ENCODE measurements at regions not wholly inside any gene's neighbourhood (a gene's known extent, or its start where the extent isn't known, plus 50 kb on each side); places are given as distances from the start of the nearest gene placed in this dataset.
"Not testable (repeated sequence)": the region's sequence is repeated elsewhere in the genome, so short reads cannot be mapped to it uniquely, and the experiment has no call there.

DNA sequence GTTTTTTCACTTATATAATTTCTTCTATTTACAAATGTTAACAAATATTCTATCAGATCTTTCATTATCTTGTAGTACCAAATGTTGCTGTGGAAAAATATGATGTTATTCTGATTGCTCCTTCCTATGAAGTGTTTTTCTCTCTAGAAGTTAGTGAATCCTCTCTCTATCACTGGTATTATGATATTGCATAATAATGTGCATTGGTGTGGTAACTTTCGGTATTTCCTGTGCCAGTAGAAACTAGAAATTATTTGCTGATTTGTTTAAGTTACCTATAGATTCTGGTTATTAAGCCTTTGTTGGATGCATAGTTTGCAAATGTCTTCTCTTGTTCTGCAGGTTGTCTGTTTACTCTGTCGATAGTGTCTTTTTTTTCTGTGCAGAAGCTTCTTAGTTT lies 342.5 kb downstream of the CENPW start:
- no peak for DNase-seq

- no peak for DNase-seq
Observed at GRCh38 chr6:126685182-126685581, 345.3 kb downstream of the CENPW start.

GRCh38 chr6:126696921-126697693 lies 357.2 kb downstream of the CENPW start:
- no peak for DNase-seq

DNA sequence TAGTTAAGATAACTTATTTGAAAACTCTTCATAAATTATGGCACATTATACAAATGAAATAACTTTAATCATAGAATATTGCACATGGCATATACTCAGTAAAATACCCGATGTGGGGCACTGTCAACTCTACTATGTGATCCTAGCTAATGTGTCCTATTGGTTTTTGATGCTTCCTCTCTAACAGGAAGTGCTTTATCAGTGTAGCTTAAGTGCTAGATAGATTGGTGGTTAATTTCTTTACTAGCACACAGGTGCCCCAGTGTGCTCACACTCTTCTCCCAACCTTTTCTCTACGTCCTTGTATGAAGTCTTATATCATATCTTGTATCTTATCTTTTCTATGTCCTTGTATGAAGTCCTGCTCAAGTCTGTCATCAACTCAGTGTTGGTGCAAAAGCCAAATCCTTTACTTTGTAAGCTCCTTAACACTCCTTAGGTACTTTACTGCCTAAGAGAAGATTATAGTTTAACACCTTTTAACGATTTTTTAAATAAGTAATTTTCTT lies 358.9 kb downstream of the CENPW start:
- DNase-seq: no peak

DNA sequence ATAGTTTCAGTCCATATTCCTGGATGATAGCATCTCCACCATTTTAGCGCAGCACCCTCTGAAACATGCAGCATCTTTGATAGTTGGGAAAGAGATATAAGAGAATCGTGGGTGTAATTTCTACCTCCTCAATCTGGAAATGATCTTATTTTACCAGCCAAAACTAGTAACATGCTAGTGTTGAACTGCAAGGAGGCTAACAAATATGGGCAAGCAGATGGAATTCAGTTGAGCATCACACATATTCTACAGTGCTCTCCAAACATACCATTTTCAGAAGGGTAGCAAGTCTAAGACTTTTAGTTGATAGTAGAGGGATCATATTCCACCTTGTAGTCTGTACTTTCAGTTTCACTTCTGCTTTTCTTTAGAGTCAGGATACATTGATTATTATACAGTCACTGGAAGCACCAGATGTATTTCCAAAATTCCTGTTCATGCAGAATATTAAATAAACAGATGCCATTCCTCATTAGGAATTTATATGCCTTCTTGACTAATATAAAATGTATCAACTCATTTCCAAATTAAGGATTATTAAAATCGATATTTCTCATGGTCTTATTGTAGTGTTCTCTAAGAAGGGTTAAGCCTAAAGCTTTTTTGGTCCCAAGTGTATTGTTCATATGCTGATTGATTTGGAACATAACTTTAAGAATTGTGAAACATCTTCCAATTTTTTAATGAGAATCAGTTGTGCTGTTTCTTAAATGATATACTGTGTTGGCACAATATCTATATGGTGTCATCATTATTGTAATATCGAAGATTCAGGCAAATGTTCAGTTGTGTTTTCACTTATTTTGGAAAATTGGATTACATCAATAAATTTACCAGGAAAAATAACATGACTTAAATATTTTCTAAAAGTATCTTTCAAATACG lies 362.0 kb downstream of the CENPW start:
- DNase-seq: no peak

- no peak for DNase-seq
Observed at GRCh38 chr6:126716032-126716431, 376.1 kb downstream of the CENPW start.

GRCh38 chr6:126716826-126717509 lies 377.1 kb downstream of the CENPW start:
- DNase-seq: no peak

- DNase-seq: no peak
Observed at GRCh38 chr6:126718600-126719327, 378.8 kb downstream of the CENPW start.

DNA sequence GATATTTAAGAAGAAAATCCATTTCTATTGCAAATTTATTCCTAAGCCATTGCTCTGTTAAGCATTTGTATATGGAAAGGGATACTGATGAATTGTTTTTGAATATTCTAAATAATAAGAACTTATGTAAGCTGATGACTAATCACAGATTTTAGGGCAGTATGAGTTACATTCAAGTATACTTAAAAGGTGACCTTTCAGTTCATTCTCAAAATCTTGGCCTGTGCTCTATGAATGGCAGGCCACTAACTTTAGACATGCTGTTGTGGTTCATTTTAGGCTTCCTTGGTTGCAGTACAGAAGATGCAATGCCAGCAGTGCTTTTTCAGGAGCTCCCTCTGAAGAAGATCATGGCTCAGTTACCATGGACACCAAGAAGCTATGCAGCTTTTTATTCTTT lies 380.4 kb downstream of the CENPW start:
- DNase-seq: no peak

GRCh38 chr6:126721581-126722160 lies 381.8 kb downstream of the CENPW start:
- no peak for DNase-seq

DNA sequence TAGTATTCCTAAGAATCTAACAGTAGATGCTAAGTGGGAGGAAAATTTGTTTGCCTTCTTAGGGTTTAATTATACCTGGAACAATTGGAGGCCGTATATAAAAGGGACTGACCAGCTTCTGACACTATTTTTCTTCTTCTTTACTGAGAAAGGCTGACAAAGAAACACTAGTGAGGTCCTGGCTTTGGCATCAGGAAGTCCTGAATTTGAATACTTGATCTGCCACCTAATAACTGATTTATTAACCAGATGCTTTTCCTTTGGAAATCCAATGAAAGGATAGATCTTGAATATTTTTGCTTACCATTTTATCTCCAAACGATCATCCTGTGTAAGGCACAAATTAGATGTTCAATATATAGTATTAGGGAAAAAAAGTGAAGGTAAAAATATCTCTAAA lies 382.5 kb downstream of the CENPW start:
- no peak for DNase-seq

- no peak for DNase-seq
Observed at GRCh38 chr6:126723541-126724170, 383.7 kb downstream of the CENPW start.

DNA sequence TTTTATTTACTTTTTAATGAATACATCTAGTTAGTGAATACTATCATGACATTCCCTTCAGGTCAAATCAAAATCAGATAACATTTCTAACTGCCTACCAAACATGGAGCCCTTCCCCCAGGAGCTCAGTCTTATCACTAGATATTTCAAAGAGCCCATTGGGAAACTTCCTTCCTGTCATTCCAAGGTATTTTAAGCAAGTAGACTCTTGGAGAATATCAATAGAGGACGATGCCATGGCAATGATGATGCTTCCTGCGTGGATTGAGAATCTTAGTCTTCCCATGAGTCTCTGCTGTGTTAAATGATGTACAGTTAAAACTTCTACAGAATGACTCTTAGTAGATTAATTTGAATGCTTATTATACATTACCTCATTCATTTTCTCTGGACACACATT lies 384.9 kb downstream of the CENPW start:
- DNase-seq: no peak

DNA sequence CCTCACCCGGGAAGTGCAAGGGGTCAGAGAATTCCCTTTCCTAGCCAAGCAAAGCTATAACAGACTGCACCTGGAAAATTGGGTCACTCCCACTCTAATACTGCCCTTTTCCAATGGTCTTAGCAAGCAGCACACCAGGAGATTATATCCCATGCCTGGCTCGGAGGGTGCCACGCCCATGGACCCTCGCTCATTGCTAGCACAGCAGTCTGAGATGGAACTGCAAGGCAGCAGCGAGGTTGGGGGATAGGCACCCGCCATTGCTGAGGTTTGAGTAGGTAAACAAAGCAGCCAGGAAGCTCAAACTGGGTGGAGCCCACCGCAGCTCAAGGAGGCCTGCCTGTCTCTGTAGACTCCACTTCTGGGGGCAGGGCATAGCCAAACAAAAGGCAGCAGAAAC lies 386.5 kb downstream of the CENPW start:
- not testable (repeated sequence) for DNase-seq

GRCh38 chr6:126738146-126738545 lies 380.3 kb upstream of the RSPO3 start:
- DNase-seq: no peak

DNA sequence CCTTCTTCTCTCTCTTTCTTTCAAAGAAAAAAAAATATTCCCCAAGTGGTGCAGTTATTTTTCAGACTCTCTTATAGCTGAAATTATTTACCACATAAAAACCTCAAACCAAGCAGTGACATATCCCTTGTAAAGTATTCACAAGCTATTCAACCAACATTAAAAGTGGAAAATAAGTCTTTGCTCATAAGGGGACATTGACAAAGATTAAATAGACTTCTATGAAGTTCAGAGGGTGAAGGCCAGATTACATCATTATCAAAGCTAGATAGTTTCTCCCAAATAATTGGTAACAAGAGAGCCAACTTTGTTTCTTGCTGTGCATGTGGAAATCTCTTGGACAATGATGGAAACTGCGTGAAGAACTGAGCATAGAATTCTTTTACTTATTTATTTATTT lies 379.8 kb upstream of the RSPO3 start:
- DNase-seq: no peak

GRCh38 chr6:126743076-126743475 lies 375.4 kb upstream of the RSPO3 start:
- no peak for DNase-seq

GRCh38 chr6:126747728-126748540 lies 370.5 kb upstream of the RSPO3 start:
- DNase-seq: no peak

- no peak for DNase-seq
Observed at GRCh38 chr6:126753606-126754005, 364.9 kb upstream of the RSPO3 start.

DNA sequence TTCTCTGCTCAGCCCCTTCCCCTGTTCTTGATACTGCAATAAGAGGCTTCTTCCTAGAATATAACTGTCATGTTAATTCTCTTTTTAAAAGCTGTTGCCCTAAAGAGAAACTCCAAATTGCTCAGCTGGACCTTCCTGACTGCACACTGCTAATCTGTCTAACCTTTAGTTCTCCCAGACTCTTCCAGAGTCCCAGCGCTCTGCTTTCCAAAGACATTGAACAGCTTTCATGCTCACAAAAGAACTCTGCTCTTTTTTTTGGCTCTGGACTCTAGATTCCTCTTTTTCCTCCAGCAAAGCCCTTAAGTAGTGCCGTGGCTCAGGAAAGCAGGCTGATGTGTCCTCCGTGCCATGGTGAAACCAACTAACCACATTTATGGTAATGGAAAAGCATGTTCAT lies 356.6 kb upstream of the RSPO3 start:
- DNase-seq: no peak

- no peak for DNase-seq
Observed at GRCh38 chr6:126764104-126764503, 354.4 kb upstream of the RSPO3 start.

All from activated CD4-positive, alpha-beta T cell treated with anti-CD3 and anti-CD28 coated beads, Interleukin-2, amount 50 U/mL, for 16 hours (primary cell).